HCEC 1CT (cell line): ENCODE measurements at regions not wholly inside any gene's neighbourhood (a gene's known extent, or its start where the extent isn't known, plus 50 kb on each side); places are given as distances from the start of the nearest gene placed in this dataset.
"Not testable (repeated sequence)": the region's sequence is repeated elsewhere in the genome, so short reads cannot be mapped to it uniquely, and the experiment has no call there.

Experiments used
- DNase-seq: peaks from one replicate; pipeline ENCODE4 v3.0.0-alpha.2; 2017

DNA sequence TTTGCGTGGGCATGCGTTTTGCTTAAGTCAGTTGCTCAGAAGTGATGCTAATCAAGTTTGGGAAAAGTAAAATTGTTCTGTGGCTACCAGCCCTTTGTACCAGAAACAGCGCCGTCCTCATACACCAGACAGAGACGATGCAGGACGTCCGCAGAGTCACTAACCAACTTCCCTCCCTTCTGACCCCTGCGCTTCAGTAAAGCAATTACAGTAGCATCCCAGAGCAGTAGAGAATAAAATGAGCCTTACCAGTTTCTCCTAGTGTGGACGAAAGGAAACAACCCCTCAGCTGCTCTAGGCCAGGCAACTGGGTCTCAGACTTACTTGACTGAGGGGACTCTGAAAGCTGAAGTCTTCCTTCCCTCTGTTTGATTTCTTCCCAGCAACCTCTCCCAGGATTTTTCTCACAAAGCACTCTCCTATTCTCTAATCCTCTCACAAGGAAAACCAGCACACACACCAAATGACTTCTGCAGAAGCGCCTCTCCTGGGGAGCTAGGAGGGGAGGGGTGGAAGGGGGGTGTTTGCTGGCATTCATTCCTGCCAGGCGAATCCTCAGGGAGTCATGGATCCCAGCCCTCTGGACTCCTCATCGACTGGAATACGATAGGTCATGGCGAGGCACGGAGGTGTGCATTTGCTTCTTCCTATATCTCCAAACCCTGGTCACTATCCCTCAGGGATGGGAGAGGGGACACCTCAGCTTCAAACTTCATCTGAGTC lies 56.0 kb upstream of the MID1 start:
- no peak for DNase-seq

- no peak for DNase-seq
Measured at GRCh38 chrX:10677490-10677889, 57.1 kb upstream of the MID1 start.

GRCh38 chrX:10679387-10679786 lies 59.0 kb upstream of the MID1 start:
- no peak for DNase-seq

DNA sequence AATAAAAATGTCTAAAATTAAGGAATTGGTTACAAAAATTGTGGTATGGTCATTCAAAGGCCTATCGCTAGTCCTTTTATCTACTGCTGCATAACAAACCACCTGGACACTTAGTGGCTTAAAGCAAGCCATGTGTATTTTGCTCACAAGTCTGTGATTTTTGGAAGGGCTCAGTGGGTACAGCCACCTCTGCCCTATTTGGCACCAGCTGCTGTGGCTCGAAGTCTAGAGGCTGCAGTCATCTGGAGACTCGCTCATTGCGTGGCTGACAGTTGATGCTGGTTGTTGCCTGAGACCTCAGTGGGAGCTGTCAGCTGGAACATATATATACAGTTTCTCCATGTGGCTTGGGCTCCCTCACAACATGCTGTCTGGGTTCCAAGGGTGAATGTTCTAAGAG lies 60.8 kb upstream of the MID1 start:
- DNase-seq: no peak

DNA sequence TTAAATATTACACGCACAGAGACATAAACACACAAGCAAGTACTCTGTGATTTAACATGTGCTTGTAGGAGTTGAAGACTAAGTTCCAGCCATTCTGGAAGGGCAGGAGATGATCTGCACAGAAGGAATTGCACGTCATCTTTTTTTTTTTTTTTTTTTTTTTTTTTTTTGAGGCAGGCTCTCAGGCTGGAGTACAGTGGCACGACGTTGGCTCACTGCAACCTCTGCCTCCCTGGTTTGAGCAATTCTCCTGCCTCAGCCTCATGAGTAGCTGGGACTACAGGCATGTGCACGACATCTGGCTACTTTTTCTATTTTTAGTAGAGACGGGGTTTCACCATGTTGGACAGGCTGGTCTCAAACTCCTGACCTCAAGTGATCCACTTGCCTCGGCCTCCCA lies 63.2 kb upstream of the MID1 start:
- DNase-seq: not testable (repeated sequence)

DNA sequence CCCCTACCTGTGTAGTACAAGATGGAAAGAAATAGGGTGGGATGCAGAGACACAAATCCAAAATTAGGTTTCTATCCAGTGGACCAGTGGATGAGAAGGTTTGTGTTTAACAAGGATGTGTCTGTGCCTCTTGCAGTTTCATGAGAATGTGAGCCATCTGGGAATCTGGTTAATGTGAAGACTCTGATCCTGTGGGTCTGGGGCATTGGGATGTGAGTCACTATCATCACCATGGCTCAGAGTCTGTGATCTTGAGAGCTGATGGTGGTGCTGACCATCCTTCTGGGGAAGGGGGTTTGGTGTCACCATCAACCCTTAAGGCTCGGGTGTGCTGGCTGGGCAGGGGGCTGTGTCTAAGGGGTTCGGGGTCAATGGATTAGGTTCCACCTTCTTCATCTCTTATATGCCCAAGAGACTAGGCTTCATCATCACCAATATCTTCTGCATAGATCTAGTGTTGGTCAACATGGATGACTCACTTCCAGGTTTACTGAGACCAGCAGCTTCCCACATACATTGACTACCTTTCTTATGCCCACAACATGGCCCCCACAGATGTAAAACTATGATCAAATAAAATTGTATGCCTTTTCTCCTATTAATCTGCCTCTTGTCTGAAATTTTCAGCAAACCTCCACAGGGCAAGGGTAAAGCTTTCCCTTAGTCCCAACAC lies 65.7 kb upstream of the MID1 start:
- DNase-seq: no peak

DNA sequence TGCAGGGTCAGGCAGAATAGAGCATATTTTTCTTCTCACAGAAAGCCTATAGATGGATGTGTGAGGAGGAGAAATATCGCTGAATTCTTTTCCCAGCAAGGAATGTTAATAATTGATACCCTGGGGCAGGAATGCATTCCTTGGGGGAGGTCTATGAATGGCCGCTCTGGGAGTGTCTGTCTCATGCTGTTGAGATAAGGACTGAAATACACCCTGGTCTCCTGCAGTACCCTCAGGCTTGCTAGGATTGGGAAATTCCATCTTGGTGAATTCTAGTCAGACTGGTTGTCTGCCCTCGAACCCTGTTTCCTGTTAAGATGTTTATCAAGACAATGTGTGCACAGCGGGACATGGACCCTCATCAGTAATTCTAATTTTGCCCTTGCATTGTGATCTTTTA lies 71.4 kb upstream of the MID1 start:
- not testable (repeated sequence) for DNase-seq

DNA sequence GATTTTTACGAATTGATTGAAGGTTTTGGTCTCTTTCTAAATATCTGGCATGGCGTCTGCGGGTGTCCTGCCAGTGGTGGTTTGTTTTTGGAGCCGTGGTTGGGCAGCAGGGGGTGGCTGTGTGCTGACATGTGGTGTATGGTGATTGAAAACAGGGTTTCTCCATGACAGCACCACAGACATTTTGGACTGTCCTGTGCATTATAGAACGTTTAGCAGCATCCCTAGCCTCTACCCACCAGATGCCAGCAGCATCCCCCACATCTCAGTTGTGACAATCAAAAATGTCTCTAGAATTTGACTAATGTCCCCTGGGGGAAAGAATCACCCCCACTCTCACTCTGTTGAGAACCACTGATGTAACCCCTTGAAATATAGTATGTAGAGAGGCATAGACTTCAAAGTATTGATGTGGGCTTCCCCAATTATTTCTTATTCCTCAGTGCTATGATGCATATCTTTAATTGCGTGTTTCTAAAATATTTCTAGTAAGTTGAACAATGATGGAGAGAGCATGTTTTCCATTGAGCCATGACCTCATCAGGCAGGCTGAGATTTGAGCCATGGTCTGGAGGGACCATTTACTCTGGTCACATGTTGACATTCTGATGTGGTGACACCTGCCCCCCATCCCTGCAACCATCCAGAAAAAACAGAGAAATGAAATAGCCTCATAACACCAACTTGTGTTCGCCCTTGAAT lies 77.4 kb upstream of the MID1 start:
- no peak for DNase-seq

DNA sequence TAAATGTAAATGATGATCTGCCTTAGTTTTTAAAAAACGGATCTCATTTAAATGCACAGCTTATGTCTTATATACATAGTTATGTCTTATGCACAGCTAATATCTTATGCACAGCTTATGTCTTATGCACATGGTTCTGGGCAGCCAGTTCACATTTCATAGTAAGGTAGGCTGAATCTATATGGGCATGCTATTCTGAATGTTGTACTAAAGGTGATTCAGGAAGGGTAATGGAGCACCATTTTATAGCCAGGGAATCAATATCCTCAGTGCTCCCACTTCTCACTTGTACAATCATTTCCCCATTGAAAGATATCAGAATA lies 77.9 kb upstream of the MID1 start:
- no peak for DNase-seq

- no peak for DNase-seq
Measured at GRCh38 chrX:10702031-10702430, 81.6 kb upstream of the MID1 start.

- not testable (repeated sequence) for DNase-seq
Measured at GRCh38 chrX:10706342-10706741, 86.0 kb upstream of the MID1 start.

DNA sequence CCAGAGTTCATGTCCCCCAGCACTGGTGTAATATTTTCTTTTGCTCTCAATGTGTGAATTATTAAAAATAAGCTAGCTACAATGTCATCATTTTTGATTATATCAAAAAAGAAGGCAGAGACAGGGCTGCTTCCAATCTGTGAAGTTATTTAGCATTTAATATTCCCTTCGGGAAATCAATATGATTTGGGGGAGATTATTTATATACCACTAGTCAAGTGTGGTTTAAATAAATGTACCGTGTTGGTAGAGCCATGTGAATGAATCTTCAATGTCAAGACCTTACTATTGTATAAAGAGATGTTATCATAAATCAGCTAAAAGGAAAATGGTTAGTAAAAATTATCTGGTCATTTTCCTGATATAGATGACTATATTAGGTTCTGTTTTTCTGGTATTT lies 87.4 kb upstream of the MID1 start:
- no peak for DNase-seq

GRCh38 chrX:10709276-10709675 lies 88.9 kb upstream of the MID1 start:
- DNase-seq: no peak

DNA sequence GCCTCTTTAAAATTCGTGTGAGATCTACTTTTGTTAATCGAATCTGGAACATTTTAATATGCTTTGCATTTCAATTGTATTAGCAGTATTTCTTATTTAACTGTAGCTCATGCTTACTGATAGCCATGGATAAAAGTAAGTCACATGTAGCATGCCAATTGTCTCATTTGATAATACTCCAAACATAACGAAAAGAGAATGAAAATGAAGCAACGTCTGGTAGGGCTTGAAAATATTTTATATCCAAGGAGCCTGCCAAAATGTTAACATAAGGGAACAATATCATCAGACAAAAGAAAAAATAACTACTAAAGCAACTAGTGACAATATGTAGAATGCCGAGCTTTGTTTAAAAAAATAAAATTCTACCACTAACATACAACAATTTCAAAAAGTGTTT lies 94.1 kb upstream of the MID1 start:
- DNase-seq: no peak

- peak; percentile 18 for DNase-seq
Measured at GRCh38 chrX:10722851-10723250, 102.5 kb upstream of the MID1 start.

- no peak for DNase-seq
Measured at GRCh38 chrX:10725071-10725470, 104.7 kb upstream of the MID1 start.

GRCh38 chrX:10726647-10727046 lies 106.3 kb upstream of the MID1 start:
- DNase-seq: peak; percentile 12

- DNase-seq: no peak
Measured at GRCh38 chrX:10728806-10729389, 108.5 kb upstream of the MID1 start.

- no peak for DNase-seq
Measured at GRCh38 chrX:10739426-10739825, 119.0 kb upstream of the MID1 start.

GRCh38 chrX:10741003-10741402 lies 120.6 kb upstream of the MID1 start:
- DNase-seq: no peak

DNA sequence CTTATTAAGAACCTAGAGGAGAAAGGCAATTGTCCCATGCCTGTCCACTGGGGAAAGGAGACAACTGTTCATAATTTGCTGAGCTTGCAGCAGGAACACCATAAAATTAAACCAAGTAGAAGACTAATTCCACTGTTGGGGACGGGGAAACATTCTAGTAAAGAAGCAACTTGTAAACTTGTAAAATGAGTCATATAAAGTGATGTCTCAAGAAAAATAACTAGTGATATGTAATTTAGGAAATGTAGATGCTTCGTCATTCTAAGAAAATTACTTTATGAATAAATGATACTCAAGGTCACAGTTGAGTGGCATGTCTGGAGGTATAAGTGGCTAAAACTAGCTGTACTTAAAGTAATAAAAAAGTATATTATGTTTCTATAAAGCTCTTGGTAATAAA lies 121.2 kb upstream of the MID1 start:
- no peak for DNase-seq

DNA sequence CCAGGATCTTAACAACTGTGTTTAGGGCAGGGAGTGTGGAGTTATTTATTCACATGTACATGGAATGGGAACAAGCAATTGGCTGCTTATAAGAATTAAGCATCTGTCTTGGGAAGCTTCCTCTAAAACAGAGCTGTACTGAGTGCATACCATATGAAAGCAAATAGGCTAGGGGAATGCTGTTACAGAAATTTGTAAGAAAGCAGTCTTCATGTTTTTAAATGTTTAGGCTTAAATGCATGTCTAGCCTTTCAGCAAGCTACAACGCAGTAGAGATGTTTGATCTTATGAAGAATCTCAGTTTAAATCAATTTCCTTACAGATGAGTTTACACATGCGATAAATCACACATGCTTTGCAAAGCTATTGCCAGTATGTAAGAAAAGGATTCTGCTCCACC lies 123.1 kb upstream of the MID1 start:
- no peak for DNase-seq

GRCh38 chrX:10744007-10744406 lies 123.6 kb upstream of the MID1 start:
- DNase-seq: no peak

DNA sequence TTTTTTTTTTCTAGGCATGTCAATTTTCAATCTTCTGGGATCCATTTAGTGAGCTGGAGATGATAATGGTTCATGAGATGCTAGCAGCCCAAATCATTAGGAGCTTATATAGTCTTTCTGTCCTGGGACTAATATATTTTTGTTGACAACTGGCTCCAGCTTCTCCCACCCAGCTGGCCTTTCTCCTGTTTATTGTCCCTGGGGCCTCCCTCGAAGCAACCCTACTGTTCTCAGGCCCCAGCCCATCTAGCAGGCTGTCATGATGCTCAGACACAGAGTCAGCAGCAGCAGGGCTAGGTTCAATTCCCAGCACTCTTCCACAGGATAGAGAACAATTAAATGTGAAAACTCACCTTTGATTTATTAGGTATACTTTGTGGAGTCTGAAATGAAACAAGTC lies 127.6 kb upstream of the MID1 start:
- no peak for DNase-seq
